ENCODE measurements at regions not wholly inside any gene's neighbourhood (a gene's known extent, or its start where the extent isn't known, plus 50 kb on each side); places are given as distances from the start of the nearest gene placed in this dataset.

- DNase-seq: no peak
These were observed 106.0 kb upstream of the CDH4 start for GRCh38 chr20:61146023-61146422.

GRCh38 chr20:61149636-61150035, 102.4 kb upstream of the CDH4 start:
- DNase-seq: no peak

GRCh38 chr20:61157301-61157700, 94.8 kb upstream of the CDH4 start:
- DNase-seq: no peak

GRCh38 chr20:61159957-61160686, 91.9 kb upstream of the CDH4 start:
- DNase-seq: no peak

GRCh38 chr20:61161726-61162390, 90.2 kb upstream of the CDH4 start:
- no peak for DNase-seq

- DNase-seq: no peak
These were observed 89.6 kb upstream of the CDH4 start for GRCh38 chr20:61162451-61162850.

GRCh38 chr20:61163031-61163430, 89.0 kb upstream of the CDH4 start:
- DNase-seq: no peak

GRCh38 chr20:61166324-61166723, 85.7 kb upstream of the CDH4 start:
- DNase-seq: no peak

GRCh38 chr20:61168605-61169004, 83.5 kb upstream of the CDH4 start:
- DNase-seq: no peak

GRCh38 chr20:61169874-61170273, 82.2 kb upstream of the CDH4 start:
- no peak for DNase-seq

GRCh38 chr20:61170496-61171320, 81.4 kb upstream of the CDH4 start:
- DNase-seq: no peak

GRCh38 chr20:61173267-61173666, 78.8 kb upstream of the CDH4 start:
- DNase-seq: no peak

GRCh38 chr20:61173961-61174725, 77.9 kb upstream of the CDH4 start:
- no peak for DNase-seq

GRCh38 chr20:61176874-61177273, 75.2 kb upstream of the CDH4 start:
- no peak for DNase-seq

GRCh38 chr20:61178551-61179071, 73.5 kb upstream of the CDH4 start:
- DNase-seq: no peak

- DNase-seq: no peak
These were observed 67.9 kb upstream of the CDH4 start for GRCh38 chr20:61184194-61184593.

- no peak for DNase-seq
These were observed 66.9 kb upstream of the CDH4 start for GRCh38 chr20:61185181-61185580.

GRCh38 chr20:61185841-61186601, 66.0 kb upstream of the CDH4 start:
- DNase-seq: no peak

- no peak for DNase-seq
These were observed 65.1 kb upstream of the CDH4 start for GRCh38 chr20:61186771-61187472.

- no peak for DNase-seq
These were observed 62.5 kb upstream of the CDH4 start for GRCh38 chr20:61189534-61189933.

- no peak for DNase-seq
These were observed 61.0 kb upstream of the CDH4 start for GRCh38 chr20:61191096-61191495.

All from NCI-H2081 treated with DMSO at 0.1 percent for 48 hours (cell line).